ENCODE measurements at regions not wholly inside any gene's neighbourhood (a gene's known extent, or its start where the extent isn't known, plus 50 kb on each side); places are given as distances from the start of the nearest gene placed in this dataset.
"Not testable (repeated sequence)": the region's sequence is repeated elsewhere in the genome, so short reads cannot be mapped to it uniquely, and the experiment has no call there.

GRCh38 chr3:168796339-168796738 lies 700.6 kb upstream of the GOLIM4 start:
- intact Hi-C loops (cut with micrococcal nuclease) = no loop called here

GRCh38 chr3:168794427-168794826 lies 698.7 kb upstream of the GOLIM4 start:
- intact Hi-C loops (cut with micrococcal nuclease) = no loop called here

- intact Hi-C loops (cut with micrococcal nuclease) = no loop called here
These were observed 686.5 kb upstream of the GOLIM4 start for GRCh38 chr3:168782193-168782592.

- intact Hi-C loops (cut with micrococcal nuclease) = not testable (repeated sequence)
These were observed 684.4 kb upstream of the GOLIM4 start for GRCh38 chr3:168779970-168780645.

DNA sequence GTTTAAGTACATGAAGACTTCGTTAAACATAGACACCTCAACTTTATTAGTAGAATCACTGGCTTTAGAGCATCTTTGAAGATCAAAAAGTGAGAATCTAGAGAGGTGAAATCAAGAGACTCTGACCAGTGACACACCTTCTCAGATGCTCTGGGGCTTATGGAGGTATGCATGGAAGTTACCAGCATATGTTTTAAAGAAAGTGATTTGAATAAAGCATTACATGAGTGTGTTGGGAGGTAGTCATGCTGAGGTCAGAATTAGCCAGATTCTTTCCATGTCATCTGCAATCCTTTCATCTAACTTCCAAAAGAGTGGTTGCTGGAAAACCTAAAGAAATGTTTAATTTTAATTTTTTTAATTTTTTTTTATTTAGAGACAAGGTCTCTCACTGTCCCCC lies 658.0 kb upstream of the GOLIM4 start:
- intact Hi-C loops (cut with micrococcal nuclease) = no loop called here

DNA sequence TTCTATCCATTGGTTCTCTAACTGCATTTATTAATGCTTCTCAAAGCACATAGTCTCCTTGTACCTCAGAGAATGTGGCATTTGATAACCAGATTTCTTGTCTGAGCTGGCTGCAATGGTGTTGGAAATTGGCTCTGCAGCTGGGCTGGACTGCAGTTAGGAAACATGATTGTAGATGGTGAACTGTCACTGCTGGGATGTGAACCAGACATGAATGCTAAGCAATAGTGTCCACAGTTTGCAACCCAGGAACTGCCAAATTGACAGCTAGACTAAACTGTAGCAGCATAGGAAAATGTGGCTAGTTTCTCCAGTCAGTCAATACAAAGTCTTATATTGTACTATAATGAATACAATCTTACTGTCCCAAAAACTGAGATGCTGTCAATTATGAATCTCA lies 656.6 kb upstream of the GOLIM4 start:
- intact Hi-C loops (cut with micrococcal nuclease) = no loop called here

DNA sequence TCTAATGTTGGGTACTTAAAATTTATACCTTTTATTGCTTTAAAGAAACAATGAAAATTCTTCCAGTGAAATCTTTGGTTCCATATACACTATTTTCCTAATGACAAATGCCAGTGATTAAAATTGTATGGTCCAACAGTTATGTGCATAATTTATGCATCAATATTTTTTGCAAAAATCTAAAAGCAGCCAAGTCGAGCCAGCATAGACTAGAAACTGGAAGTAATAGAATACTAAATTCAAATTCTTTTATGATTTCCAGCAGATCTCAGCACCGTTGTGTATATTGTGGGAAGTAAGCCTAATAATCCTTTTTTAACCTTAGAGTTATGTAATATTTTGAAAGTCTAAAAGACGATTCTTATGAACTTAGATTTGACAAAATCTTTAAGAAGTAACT lies 652.0 kb upstream of the GOLIM4 start:
- intact Hi-C loops (cut with micrococcal nuclease) = no loop called here

DNA sequence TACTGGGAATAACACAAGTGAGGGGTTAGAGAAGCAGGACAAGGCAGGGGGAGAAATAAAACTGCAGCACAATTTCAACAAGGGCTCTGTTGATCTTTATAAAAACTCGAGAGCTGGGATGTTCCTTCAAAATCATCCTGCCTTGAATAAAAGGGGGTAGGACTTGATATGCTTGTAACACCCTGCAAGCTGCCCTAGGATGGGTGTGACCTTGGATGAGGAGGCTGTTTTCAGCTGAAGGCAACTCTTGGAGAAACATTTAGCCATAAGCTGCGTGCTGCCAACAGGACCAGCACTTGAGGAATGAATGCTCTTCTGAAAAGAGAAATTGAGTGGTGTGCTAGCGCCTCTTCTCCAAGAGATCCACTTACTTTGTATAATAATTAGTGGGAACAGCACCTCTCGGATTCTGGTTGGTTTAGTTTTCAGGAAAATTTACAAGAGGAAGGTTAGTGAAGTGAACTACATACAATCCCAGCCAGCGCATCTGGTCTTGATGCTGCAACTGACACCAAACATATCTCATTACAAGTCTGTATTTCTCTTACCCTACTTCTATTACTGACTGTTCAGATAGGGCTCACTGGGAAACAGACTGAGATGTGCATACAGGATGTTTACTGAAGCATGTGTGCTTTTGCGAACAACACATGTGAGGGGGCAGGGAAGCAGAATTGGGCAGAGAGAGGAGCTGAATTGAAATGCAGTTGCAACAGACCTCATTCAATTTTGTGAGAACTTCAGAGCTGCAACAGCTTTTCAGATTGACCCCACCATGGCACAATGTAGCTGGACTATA lies 643.0 kb upstream of the GOLIM4 start:
- intact Hi-C loops (cut with micrococcal nuclease) = no loop called here

- intact Hi-C loops (cut with micrococcal nuclease) = no loop called here
These were observed 640.5 kb upstream of the GOLIM4 start for GRCh38 chr3:168736202-168736601.

DNA sequence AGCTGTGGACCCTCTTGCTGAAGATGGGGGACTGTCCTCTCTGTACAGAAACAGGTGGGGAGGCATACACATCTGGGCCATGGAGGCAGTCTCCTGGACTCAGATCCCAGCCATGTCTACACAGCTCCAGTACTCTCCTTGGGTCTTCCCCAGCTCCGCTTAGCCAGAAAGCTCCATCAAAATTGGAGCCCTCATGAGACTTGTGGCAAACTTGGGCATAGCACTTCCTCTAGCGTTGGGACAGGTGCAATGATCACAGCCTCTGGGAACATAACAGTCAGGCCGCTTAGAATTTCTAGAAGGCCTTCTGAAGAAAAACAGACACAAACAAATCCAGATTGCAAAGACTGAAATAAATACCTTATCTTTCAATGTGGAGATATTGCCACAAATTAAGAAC lies 634.3 kb upstream of the GOLIM4 start:
- intact Hi-C loops (cut with micrococcal nuclease) = no loop called here

DNA sequence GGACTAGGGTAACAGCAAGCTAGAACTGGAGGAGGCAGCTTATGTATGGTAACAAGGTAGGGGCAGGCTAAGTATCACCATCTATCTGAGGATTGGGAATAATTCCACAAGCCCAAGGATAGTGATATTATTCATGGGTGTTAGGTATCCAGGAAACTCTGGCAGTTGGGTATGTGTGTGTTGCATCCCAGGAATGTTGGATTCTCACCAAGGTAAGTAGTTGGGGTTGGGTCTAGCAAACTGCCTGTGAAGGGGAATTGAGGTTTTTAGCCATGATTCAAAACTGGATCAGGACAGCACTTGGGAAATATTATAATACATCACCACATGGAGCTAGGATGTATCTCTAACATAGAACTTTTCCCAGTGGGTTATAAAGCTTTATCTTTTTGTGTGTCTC lies 626.4 kb upstream of the GOLIM4 start:
- intact Hi-C loops (cut with micrococcal nuclease) = no loop called here

GRCh38 chr3:168714609-168715240 lies 619.0 kb upstream of the GOLIM4 start:
- intact Hi-C loops (cut with micrococcal nuclease) = no loop called here

DNA sequence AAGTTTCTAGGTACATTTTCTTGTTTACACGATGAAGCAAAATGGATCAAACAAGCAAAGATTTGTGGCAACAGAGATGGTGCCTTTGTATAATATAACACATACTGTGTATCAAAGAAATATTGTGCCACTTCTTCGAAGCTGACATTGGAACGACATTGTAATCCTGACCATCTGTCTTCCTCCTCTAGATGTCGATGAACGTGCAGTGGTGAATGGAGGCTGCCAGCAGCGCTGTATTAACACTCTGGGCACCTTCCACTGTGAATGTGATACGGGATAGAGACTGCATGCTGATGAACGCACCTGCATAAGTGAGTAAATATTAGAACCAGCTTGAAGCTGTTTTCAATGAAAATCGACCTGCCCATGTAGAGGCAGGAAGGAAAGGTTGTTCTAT lies 613.3 kb upstream of the GOLIM4 start:
- intact Hi-C loops (cut with micrococcal nuclease) = no loop called here

DNA sequence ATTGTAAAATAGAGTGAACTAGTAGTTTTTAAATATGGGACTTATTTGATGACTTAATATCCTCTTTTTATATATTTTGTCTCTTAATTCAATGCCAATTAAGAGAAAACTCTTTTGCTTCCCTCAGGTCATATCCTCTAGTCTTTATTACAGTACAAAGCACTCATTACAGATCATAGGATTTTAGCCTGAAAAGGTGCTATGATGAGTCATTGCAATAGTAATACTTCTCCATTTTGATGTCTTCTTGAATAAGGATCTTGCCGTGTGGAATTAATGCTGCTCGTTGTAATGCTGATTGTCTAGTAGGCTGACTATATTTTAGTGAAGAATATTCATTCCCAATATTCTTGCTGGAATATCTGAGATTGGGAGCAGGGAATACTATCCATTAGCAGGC lies 612.2 kb upstream of the GOLIM4 start:
- intact Hi-C loops (cut with micrococcal nuclease) = no loop called here

DNA sequence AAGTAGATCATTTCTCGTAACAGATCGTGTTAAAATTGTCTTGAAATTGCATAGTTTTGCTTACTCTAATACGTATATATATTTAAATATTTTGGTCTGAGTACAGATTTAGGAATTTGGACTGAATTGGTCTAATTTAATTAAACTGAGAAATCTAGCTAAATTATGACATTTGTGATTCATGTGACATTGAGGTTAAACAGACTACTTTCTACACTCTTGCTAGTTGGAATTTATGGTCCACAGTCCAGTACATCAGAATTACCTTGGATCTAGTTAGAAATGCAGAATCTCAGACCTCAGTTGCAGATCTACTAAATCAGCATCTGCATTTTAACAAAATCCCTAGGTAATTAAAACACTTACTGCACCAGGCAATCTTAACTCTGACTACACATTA lies 609.7 kb upstream of the GOLIM4 start:
- intact Hi-C loops (cut with micrococcal nuclease) = no loop called here

DNA sequence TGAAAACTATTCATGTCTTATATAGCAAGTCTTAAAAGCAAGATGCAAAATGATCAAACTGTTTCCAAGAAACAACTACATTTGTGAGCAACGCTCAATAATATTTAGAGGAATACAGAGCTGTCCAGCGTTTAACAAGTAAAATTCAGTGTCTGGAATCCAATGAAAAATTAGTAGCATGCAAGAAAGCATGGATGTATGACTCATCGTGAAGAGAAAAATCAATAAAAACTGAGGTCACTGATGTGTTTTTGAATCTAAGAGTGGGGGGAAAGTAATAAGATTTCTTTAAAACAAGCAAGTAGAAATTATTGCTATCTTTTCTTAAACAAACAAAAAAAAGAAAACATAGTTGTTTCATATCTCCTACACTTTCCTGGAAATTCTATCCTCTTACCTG lies 600.3 kb upstream of the GOLIM4 start:
- intact Hi-C loops (cut with micrococcal nuclease) = no loop called here

DNA sequence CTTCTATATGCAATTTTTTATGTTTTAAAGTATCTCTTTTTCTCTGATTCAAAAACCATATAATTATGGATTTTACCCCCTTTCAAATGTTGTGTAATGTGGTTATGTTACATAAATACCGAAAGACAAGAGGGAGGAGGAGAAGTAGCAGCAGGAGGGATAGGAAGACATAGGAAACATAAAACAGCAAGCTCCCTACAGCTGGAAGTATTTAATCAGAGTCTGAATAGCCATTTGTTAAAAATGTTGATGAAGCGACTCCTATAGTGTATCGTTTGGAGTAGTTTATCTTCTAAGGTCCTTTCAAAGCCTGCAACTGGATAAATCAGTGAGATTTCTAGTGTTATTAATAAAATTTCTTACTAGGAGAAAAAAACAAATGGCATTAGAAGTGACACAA lies 598.1 kb upstream of the GOLIM4 start:
- intact Hi-C loops (cut with micrococcal nuclease) = no loop called here

DNA sequence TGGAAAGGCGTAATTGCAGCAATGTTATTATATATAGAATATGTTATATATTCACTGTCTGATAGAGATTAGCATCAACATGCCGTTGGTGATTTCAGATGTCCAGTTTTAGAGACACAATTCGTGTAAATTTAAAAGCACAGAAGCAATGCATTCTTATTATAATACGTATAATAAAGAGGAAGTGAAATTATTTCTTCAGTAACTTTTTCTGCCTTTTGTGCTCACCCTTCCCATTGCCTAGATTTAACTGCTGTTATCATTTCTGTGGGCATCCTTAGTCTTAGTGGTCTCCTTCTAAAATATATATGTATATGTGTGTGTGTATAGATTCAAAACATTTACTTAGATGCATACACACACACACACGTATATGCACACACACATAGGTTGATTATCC lies 592.5 kb upstream of the GOLIM4 start:
- intact Hi-C loops (cut with micrococcal nuclease) = no loop called here

DNA sequence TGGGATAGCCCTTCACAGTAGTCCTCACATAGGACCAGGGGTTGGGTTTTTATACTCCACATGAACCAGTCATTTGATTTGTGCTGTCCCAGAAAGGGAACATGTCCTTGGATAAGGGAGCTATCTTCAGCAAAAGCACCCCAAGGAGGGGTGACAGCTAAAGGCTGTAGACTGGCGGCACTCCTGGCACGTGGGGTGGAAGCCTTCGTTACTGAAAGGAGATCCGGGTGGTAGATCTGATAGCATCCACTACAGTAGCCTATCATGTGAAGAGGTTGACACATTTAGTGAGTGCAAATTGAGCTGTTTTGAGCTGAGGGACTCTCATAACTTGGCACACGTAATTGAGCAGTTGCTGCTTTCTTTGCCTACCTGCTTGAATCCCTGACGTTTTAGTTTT lies 588.8 kb upstream of the GOLIM4 start:
- intact Hi-C loops (cut with micrococcal nuclease) = no loop called here

DNA sequence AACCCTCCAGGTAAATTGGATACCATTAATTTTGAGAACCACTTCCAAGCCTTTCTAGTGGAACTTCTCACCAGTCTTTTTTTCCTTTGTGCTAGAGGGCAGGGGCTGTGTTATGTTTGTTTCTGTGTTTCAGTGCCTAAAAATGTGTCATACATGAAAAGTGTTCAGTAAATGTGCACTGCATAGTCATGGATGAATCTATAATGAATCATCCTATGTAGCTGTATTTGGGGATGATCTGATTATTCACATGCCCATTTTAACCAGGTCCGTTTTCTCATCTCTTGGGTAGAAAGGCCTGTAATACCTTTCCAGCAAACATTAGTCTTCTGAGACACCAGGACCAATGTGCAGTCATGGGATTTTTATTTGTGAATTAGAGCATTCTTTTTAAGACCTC lies 583.0 kb upstream of the GOLIM4 start:
- intact Hi-C loops (cut with micrococcal nuclease) = no loop called here

- intact Hi-C loops (cut with micrococcal nuclease) = no loop called here
These were observed 575.4 kb upstream of the GOLIM4 start for GRCh38 chr3:168671091-168671490.

DNA sequence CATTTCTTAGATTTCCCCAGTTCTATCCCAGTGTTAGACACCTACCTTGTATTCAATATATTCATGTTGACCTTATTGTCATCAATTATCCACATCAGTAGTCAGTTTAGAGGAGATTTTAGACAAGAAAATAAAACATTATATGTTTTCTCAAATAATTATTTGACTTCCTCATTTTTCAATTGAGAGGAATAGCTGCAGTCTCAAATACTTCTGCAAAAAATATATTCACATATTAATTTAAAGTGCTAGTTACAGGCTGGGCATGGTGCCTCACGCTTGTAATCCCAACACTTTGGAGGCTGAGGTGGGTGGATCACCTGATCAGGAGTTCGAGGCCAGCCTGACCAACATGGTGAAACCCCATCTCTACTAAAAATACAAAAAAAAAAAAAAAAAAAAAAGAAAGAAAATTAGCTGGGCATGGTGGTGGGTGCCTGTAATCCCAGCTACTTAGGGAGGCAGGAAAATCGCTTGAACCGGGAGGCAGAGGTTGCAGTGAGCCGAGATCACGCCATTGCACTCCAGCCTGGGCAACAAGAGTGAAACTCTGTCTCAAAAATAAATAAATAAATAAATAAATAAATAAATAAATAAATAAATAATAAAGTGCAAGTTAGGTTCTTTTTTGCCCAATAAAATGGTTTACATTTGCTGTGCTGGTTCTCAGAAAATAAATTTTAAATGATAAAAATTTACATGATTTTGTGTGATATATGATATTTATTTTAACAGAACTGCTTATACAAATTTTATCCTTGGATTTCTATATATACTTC lies 565.3 kb upstream of the GOLIM4 start:
- intact Hi-C loops (cut with micrococcal nuclease) = not testable (repeated sequence)
